Endodermal cell (in vitro differentiated cells): ENCODE measurements at regions not wholly inside any gene's neighbourhood (a gene's known extent, or its start where the extent isn't known, plus 50 kb on each side); places are given as distances from the start of the nearest gene placed in this dataset.

Experiments used
- DNase-seq: peaks from one replicate; pipeline ENCODE4 v3.0.0-alpha.2; 2017
- H3K27ac ChIP-seq: 2 replicates; pipeline ENCODE4 v1.5.1; 2013; ENCODE audit warnings: mild to moderate bottlenecking, low read depth, low read length, moderate library complexity
- H3K27me3 ChIP-seq: 2 replicates; pipeline ENCODE4 v1.6.1; 2013; ENCODE audit warnings: mild to moderate bottlenecking, low read length, moderate library complexity; ENCODE audit not compliant: insufficient read depth, control insufficient read depth, poor library complexity, severe bottlenecking
- H3K36me3 ChIP-seq: 2 replicates; pipeline ENCODE4 v1.7.0; 2013; ENCODE audit warnings: mild to moderate bottlenecking, low read length, moderate library complexity; ENCODE audit not compliant: control insufficient read depth, insufficient read depth
- H3K4me1 ChIP-seq: one replicate; pipeline ENCODE4 v1.7.0; 2013; ENCODE audit warnings: low read length; ENCODE audit not compliant: control insufficient read depth, insufficient read depth
- H3K4me3 ChIP-seq: 2 replicates; pipeline ENCODE4 v1.5.1; 2013; ENCODE audit warnings: mild to moderate bottlenecking, low read length, moderate library complexity
- H3K9ac ChIP-seq: 2 replicates; pipeline ENCODE4 v1.6.1; 2013; ENCODE audit warnings: mild to moderate bottlenecking, low read length, moderate library complexity; ENCODE audit not compliant: poor library complexity, severe bottlenecking; ENCODE audit errors: extremely low read depth
- H3K9me3 ChIP-seq: 2 replicates; pipeline ENCODE4 v1.6.1; 2013; ENCODE audit warnings: mild to moderate bottlenecking, low read length, moderate library complexity; ENCODE audit not compliant: control insufficient read depth
- H3K27ac Mint-ChIP-seq: 2 replicates; pipeline ENCODE4 v1.8.0; 2020; ENCODE audit warnings: mixed read lengths
- H3K27me3 Mint-ChIP-seq: 2 replicates; pipeline ENCODE4 v1.8.0; 2021; ENCODE audit warnings: mild to moderate bottlenecking, mixed read lengths; ENCODE audit not compliant: insufficient read depth
- H3K36me3 Mint-ChIP-seq: 2 replicates; pipeline ENCODE4 v1.8.0; 2020; ENCODE audit warnings: low read depth, mixed read lengths
- H3K4me1 Mint-ChIP-seq: 2 replicates; pipeline ENCODE4 v1.8.0; 2020; ENCODE audit warnings: mixed read lengths
- H3K4me3 Mint-ChIP-seq: 2 replicates; pipeline ENCODE4 v1.8.0; 2020; ENCODE audit warnings: mild to moderate bottlenecking, moderate library complexity, mixed read lengths
- H3K9me3 Mint-ChIP-seq: 2 replicates; pipeline ENCODE4 v1.8.0; 2020; ENCODE audit warnings: mild to moderate bottlenecking, mixed read lengths
- WGBS, 2 experiments: methylation state at CpG; one replicate each; pipeline versions ENCODE4 v1.1.5 to v1.1.7; 2013; ENCODE audit warnings: missing lambda C conversion rate in 2 of 2, mixed read lengths in 1 of 2; ENCODE audit not compliant: insufficient coverage in 1 of 2, insufficient read length in 1 of 2; 5-methylcytosine and 5-hydroxymethylcytosine counted together
- TF ChIP-seq, protein P1 (sequence below): fragments of 200-600 bp; sonication (generic); conservative IDR thresholded peaks from 2 replicates; pipeline ENCODE4 v1.5.0; 2021; ENCODE audit warnings: antibody characterized with exemption, mild to moderate bottlenecking

DNA sequence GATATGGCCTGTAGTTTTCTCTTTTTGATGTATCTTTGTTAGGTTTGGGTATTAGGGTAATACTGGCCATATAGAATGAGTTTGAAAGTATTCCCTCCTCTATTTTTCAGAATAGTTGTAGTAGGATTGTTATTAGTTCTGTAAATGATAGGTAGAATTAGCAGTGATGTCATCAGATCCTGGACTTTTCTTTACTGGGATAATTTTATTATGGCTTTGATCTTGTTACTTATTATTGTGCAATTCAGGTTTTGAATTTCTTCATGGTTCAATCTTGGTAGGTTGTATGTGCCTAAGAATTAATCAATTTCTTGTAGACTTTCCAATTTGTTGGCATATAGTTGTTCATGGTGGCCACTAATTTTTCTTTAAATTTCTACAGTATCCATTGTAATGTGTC lies 916.6 kb downstream of the CCDC85A start:
- Mint-ChIP-seq H3K4me3 (no peak overlapping the region), H3K27ac (no peak overlapping the region)
- TF ChIP-seq, protein P1, sequence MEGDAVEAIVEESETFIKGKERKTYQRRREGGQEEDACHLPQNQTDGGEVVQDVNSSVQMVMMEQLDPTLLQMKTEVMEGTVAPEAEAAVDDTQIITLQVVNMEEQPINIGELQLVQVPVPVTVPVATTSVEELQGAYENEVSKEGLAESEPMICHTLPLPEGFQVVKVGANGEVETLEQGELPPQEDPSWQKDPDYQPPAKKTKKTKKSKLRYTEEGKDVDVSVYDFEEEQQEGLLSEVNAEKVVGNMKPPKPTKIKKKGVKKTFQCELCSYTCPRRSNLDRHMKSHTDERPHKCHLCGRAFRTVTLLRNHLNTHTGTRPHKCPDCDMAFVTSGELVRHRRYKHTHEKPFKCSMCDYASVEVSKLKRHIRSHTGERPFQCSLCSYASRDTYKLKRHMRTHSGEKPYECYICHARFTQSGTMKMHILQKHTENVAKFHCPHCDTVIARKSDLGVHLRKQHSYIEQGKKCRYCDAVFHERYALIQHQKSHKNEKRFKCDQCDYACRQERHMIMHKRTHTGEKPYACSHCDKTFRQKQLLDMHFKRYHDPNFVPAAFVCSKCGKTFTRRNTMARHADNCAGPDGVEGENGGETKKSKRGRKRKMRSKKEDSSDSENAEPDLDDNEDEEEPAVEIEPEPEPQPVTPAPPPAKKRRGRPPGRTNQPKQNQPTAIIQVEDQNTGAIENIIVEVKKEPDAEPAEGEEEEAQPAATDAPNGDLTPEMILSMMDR = no peak

DNA sequence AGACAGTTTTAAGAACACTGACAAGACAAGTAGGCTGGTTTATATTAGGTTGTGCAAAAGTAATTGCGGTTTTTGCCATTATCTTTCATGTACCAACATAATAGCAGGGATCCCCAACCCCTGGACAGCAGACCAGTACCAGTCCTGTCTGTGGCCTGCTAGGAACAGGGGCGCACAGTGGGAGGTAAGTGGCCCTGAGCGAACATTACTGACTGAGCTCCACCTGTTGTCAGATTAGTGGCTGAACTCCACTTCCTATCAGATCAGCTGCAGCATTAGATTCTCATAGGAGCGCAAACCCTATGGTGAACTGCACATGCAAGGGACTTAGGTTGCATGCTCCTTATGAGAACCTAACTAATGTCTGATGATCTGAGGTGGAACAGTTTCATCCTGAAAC lies 921.9 kb downstream of the CCDC85A start:
- Histone ChIP-seq H3K9me3 (no peaks in the 10 kb centered on the region), H3K27me3 (no peaks in the 10 kb centered on the region), H3K36me3 (no peaks in the 10 kb centered on the region), H3K4me1 (no peaks in the 10 kb centered on the region), H3K27ac (no peak overlapping the region), H3K9ac (no peak overlapping the region), H3K4me3 (no peak overlapping the region)
- Mint-ChIP-seq H3K36me3 (no peaks in the 10 kb centered on the region), H3K27me3 (peaks cover 4% of the 10 kb centered on the region), H3K9me3 (peaks cover 3% of the 10 kb centered on the region), H3K4me3 (no peak overlapping the region), H3K4me1 (no peaks in the 10 kb centered on the region), H3K27ac (no peak overlapping the region)
- no peak for DNase-seq
- TF ChIP-seq, protein P1 = no peak
- 86 to 100% methylated on average over 1 to 4 of the region's 4 CpGs for WGBS, 2 experiments

More for the DNA sequence above, 916.6 kb downstream of the CCDC85A start:
- no peak overlapping the region for H3K9ac ChIP-seq
- H3K9me3 ChIP-seq = no peaks in the 10 kb centered on the region
- peaks cover 4% of the 10 kb centered on the region for H3K27me3 Mint-ChIP-seq
- no peak overlapping the region for H3K4me3 ChIP-seq
- H3K27ac ChIP-seq = no peak overlapping the region
- DNase-seq = no peak
- H3K9me3 Mint-ChIP-seq = peaks cover 6% of the 10 kb centered on the region
- H3K36me3 ChIP-seq = no peaks in the 10 kb centered on the region
- H3K4me1 Mint-ChIP-seq = no peaks in the 10 kb centered on the region
- H3K4me1 ChIP-seq = no peaks in the 10 kb centered on the region
- H3K27me3 ChIP-seq = no peaks in the 10 kb centered on the region
- no peaks in the 10 kb centered on the region for H3K36me3 Mint-ChIP-seq

DNA sequence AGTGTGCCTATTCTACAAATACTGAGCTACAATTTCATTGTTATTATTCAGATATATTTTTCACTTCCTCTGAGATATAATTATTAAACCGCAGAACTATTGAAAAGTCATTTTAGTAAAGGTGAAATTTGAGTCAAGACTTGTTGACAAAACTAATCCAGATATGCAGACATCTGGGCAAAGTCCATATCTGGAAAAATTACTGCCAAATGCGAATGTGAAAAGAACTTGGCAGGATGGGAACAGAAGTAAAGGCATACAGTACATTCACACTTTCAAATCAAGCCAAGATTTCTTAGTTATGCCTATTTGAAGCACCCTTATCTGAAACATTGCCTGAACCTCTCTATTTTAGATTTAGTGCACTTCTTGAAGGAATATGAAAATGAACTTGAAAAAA lies 923.6 kb downstream of the CCDC85A start:
- no peak overlapping the region for H3K27ac ChIP-seq
- Mint-ChIP-seq H3K4me1 (no peaks in the 10 kb centered on the region), H3K27ac (no peak overlapping the region), H3K27me3 (peaks cover 4% of the 10 kb centered on the region), H3K4me3 (no peak overlapping the region), H3K9me3 (peaks cover 3% of the 10 kb centered on the region), H3K36me3 (no peaks in the 10 kb centered on the region)
- no peaks in the 10 kb centered on the region for H3K27me3 ChIP-seq
- H3K36me3 ChIP-seq = no peaks in the 10 kb centered on the region
- TF ChIP-seq, protein P1 = no peak
- no peak overlapping the region for H3K9ac ChIP-seq
- H3K9me3 ChIP-seq = no peaks in the 10 kb centered on the region
- WGBS, 2 experiments = 79 to 100% methylated on average over 1 to 2 of the region's 2 CpGs
- no peak overlapping the region for H3K4me3 ChIP-seq
- no peak for DNase-seq
- H3K4me1 ChIP-seq = no peaks in the 10 kb centered on the region
